Kidney epithelial cell (primary cell): ENCODE measurements at regions not wholly inside any gene's neighbourhood (a gene's known extent, or its start where the extent isn't known, plus 50 kb on each side); places are given as distances from the start of the nearest gene placed in this dataset.

Experiments
- DNase-seq: peaks from one replicate; pipeline ENCODE4 v3.0.0-alpha.2; 2010; ENCODE audit warnings: low read depth
- H3K27me3 ChIP-seq: 2 replicates; pipeline ENCODE4 v1.6.0; 2011; ENCODE audit warnings: low read length; ENCODE audit not compliant: control insufficient read depth, insufficient read depth
- H3K36me3 ChIP-seq: 2 replicates; pipeline ENCODE4 v1.5.1; 2011; ENCODE audit warnings: low read length; ENCODE audit not compliant: control insufficient read depth, insufficient read depth
- H3K4me3 ChIP-seq: 2 replicates; pipeline ENCODE4 v1.5.1; 2011; ENCODE audit warnings: low read depth, mild to moderate bottlenecking, control low read depth, low read length
- TF ChIP-seq, protein P1 (sequence below): IDR thresholded peaks from 2 replicates; pipeline ENCODE4 v1.5.1; 2011; ENCODE audit warnings: mild to moderate bottlenecking, moderate library complexity, low read length, control low read depth, inconsistent platforms; ENCODE audit not compliant: insufficient read depth, poor library complexity, severe bottlenecking

DNA sequence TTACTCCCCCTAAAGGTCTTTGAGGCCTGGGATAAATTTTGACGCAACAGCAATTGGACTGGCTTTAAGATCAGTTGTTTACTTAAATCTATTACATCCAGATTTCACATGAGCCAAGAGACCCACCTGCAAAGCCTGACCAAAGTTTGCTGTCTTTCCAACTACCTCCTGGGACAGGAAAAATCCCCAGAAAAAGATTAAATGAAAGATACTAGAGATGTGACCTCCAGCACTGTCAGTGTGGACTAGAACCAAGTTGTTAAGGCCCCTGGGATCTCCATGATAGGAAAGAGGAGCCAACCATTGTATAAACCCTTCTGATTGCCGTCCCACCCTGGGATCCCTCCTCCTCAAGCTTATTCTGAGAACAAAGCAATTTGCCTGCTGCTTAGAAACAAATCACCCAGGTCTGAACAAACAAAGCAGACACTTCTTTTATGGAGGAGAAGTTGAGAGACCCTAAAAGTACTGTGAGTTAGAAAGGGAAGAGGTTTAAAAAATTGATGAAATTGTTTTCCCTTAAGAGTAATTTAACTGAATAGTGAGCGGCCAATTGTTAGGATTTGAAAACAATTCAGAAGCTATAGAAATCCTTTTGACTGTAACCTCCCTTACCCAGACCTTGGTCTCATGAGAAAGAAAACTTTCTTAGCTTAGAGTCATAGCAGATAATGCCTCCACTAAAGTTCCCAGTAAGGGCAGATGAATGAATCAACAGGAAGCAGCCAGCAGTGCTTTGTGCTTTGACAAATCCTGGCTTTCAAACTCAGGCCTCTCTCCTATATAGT is 255.2 kb downstream of the TMEM167A start:
- no peaks in the 10 kb centered on the region for H3K27me3 ChIP-seq
- no peak overlapping the region for H3K4me3 ChIP-seq
- H3K36me3 ChIP-seq = no peaks in the 10 kb centered on the region
- no peak for DNase-seq
- TF ChIP-seq, protein P1, sequence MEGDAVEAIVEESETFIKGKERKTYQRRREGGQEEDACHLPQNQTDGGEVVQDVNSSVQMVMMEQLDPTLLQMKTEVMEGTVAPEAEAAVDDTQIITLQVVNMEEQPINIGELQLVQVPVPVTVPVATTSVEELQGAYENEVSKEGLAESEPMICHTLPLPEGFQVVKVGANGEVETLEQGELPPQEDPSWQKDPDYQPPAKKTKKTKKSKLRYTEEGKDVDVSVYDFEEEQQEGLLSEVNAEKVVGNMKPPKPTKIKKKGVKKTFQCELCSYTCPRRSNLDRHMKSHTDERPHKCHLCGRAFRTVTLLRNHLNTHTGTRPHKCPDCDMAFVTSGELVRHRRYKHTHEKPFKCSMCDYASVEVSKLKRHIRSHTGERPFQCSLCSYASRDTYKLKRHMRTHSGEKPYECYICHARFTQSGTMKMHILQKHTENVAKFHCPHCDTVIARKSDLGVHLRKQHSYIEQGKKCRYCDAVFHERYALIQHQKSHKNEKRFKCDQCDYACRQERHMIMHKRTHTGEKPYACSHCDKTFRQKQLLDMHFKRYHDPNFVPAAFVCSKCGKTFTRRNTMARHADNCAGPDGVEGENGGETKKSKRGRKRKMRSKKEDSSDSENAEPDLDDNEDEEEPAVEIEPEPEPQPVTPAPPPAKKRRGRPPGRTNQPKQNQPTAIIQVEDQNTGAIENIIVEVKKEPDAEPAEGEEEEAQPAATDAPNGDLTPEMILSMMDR = no peak

DNA sequence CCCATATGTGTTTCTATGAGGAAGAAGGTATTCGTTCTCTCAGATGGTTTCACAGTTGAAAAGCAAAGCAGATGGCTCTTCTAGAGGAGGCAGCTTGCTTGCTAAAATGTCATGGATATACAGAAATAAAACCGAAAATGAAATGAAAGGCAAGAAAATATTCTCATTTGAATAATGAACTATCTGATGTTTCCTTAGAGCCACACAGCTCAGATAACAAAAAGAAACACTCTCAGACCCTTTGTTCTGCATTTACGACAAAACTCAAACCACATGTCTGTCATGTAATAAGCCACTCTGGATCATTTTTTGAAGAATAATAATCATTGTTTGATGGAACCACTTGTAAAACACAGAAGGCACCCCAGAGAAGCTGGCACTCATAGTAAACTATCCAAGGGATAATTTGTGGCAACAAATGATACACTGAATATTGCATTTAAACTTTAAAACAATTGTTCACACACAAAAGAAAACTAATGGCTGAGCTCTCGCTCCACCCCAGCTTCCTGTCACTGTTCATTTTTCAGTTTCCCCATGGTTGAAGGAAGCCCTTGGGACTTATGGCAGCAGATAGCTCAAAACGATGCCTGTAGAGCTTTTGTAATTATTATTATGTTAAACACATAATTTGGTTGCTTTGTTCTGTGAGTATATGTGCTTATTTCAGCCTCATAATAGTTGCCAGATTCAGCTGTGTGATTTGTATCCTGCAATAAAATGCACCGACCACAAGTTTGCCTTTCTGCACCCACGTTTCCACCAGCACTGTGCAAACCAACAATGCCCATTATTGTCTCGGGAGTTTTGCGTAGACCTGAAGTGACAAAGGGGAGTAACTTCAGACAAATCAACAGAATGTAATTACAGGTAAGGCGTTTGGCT is 256.0 kb downstream of the TMEM167A start:
- TF ChIP-seq, protein P1 = no peak
- DNase-seq = no peak
- no peak overlapping the region for H3K4me3 ChIP-seq
- no peaks in the 10 kb centered on the region for H3K27me3 ChIP-seq
- no peaks in the 10 kb centered on the region for H3K36me3 ChIP-seq

- no peak overlapping the region for H3K4me3 ChIP-seq
- TF ChIP-seq, protein P1 = no peak
- no peak for DNase-seq
- no peaks in the 10 kb centered on the region for H3K27me3 ChIP-seq
- no peaks in the 10 kb centered on the region for H3K36me3 ChIP-seq
These were observed 257.0 kb downstream of the TMEM167A start for GRCh38 chr5:82820188-82820587.

DNA sequence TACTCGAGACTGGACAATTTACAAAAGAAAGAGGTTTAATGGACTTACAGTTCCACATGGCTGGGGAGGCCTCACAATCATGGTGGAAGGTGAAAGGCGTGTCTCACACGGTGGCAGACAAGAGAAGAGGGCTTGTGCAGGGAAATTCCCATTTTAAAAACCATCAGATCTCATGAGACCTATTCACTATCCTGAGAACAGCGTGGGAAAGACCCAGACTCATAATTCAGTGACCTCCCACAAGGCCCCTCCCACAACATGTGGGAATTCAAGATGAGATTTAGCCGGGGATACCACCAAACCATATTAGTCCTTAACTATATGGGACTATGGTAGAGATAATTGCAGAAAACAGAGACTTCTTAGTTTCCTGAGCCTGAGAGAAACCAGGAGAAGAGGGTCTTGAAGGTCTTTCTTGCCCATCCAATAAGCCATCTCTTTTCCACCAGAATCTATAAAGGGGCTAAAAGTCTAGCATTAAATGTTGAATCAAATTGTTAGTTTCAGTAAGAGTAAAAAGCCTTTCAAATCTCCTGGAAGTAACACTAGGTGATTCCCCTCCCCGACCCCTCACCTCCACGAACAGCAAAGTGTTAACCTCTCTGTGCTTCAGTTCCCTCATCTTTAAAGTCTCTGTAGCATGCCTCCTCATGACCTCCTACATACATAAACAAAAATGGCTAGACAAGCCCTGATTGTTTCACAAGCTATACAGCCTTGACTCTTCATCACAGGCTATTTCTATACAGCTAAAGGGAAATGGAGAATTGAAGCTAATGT is 259.1 kb downstream of the TMEM167A start:
- no peak for DNase-seq
- Histone ChIP-seq H3K4me3 (no peak overlapping the region), H3K27me3 (no peaks in the 10 kb centered on the region), H3K36me3 (no peaks in the 10 kb centered on the region)
- TF ChIP-seq, protein P1 = no peak

DNA sequence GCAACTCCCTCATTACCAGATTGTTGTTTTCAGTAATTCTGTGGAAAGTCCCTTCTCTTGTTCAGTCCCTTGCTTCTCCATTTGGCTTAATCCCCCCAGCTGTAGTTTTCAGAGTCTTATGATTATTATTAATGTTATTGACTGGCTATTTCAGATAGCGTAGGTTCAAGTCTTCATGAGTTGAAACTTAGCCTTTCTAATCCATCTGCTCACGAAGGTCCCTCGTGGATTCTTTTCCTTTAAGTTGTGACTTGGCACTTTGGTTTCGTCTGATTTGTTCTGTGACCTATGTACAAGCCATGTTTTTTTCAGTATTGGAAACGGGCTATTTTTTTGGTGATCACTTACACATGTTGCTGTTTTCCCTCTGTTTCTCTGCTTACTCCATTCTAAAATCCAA is 260.3 kb downstream of the TMEM167A start:
- Histone ChIP-seq H3K4me3 (no peak overlapping the region), H3K36me3 (no peaks in the 10 kb centered on the region), H3K27me3 (no peaks in the 10 kb centered on the region)
- DNase-seq = no peak
- TF ChIP-seq, protein P1 = no peak
